OCI-LY7 (cell line): ENCODE measurements at regions not wholly inside any gene's neighbourhood (a gene's known extent, or its start where the extent isn't known, plus 50 kb on each side); places are given as distances from the start of the nearest gene placed in this dataset.

Experiments used
- EZH2phosphoT487 ChIP-seq: fragments of 200-600 bp; sonication (generic); IDR thresholded peaks from 2 replicates; pipeline ENCODE4 v1.6.1; 2018; ENCODE audit warnings: low read depth, borderline replicate concordance, mild to moderate bottlenecking, mixed run types, antibody characterized with exemption, low read length, moderate library complexity, mixed read lengths
- TF ChIP-seq, protein P1 (sequence below): fragments of 200-600 bp; sonication (generic); conservative IDR thresholded peaks from 2 replicates; pipeline ENCODE4 v1.5.1; 2014; ENCODE audit warnings: mild to moderate bottlenecking, antibody characterized with exemption, low read length, moderate library complexity, mixed read lengths

- TF ChIP-seq, protein P1, sequence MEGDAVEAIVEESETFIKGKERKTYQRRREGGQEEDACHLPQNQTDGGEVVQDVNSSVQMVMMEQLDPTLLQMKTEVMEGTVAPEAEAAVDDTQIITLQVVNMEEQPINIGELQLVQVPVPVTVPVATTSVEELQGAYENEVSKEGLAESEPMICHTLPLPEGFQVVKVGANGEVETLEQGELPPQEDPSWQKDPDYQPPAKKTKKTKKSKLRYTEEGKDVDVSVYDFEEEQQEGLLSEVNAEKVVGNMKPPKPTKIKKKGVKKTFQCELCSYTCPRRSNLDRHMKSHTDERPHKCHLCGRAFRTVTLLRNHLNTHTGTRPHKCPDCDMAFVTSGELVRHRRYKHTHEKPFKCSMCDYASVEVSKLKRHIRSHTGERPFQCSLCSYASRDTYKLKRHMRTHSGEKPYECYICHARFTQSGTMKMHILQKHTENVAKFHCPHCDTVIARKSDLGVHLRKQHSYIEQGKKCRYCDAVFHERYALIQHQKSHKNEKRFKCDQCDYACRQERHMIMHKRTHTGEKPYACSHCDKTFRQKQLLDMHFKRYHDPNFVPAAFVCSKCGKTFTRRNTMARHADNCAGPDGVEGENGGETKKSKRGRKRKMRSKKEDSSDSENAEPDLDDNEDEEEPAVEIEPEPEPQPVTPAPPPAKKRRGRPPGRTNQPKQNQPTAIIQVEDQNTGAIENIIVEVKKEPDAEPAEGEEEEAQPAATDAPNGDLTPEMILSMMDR, result no peak
- no peak for TF ChIP-seq EZH2phosphoT487
These were observed 54.1 kb upstream of the ATP1A1 start for GRCh38 chr1:116318897-116319296.
